Aorta (tissue), 5 donors: ENCODE measurements at regions not wholly inside any gene's neighbourhood (a gene's known extent, or its start where the extent isn't known, plus 50 kb on each side); places are given as distances from the start of the nearest gene placed in this dataset.

Experiments
- ATAC-seq: fragments of 200-7000 bp; cut with Tn5 transposase; one replicate; pipeline ENCODE4 v1.9.1; 2022; ENCODE audit warnings: moderate library complexity; ENCODE audit not compliant: low FRiP score
- DNase-seq, 2 donors: peaks; one replicate each; pipeline ENCODE4 v3.0.0-alpha.2; 2020
- H3K27ac ChIP-seq, 2 donors: one replicate each; pipeline ENCODE4 v1.5.1; 2013; ENCODE audit warnings: low read length in 2 of 2, mild to moderate bottlenecking in 2 of 2, moderate library complexity in 2 of 2, control low read depth in 1 of 2, inconsistent platforms in 1 of 2, low read depth in 1 of 2
- H3K27me3 ChIP-seq, 2 donors: one replicate each; pipeline ENCODE4 v1.6.1; 2013; ENCODE audit warnings: control low read depth in 1 of 2, low read length in 1 of 2, mild to moderate bottlenecking in 1 of 2, moderate library complexity in 1 of 2; ENCODE audit not compliant: insufficient read depth in 2 of 2, control insufficient read depth in 1 of 2
- H3K36me3 ChIP-seq, 2 donors: one replicate each; pipeline ENCODE4 v1.6.1; 2013; ENCODE audit warnings: control low read depth in 1 of 2, low read length in 1 of 2, mild to moderate bottlenecking in 1 of 2; ENCODE audit not compliant: insufficient read depth in 2 of 2, control insufficient read depth in 1 of 2
- H3K4me1 ChIP-seq, 2 donors: one replicate each; pipeline ENCODE4 v1.6.1; 2013; ENCODE audit warnings: low read length in 2 of 2, control low read depth in 1 of 2, mild to moderate bottlenecking in 1 of 2, moderate library complexity in 1 of 2; ENCODE audit not compliant: insufficient read depth in 2 of 2, control insufficient read depth in 1 of 2
- H3K4me3 ChIP-seq, 2 donors: one replicate each; pipeline ENCODE4 v1.5.1; 2013; ENCODE audit warnings: low read length in 2 of 2, control low read depth in 1 of 2, mild to moderate bottlenecking in 1 of 2
- H3K9me3 ChIP-seq: one replicate; pipeline ENCODE4 v1.6.1; 2013; ENCODE audit warnings: mild to moderate bottlenecking, low read length; ENCODE audit not compliant: control insufficient read depth
- WGBS, 2 donors: extraction: QIAGEN DNeasy Blood & Tissue Kit; methylation state at CpG; one replicate each; pipeline ENCODE4 v1.1.7; 2013; 5-methylcytosine and 5-hydroxymethylcytosine counted together
- intact Hi-C, 2 donors: fragments of 100-400 bp; cut with DNase I; formaldehyde crosslinking; loops; one replicate each; pipeline versions ENCODE4 v1.14.2 to v1.15.0; 2022
- donor health status: healthy with polysubstance abuse.
- donor health status: Bipolar disorder and iron deficiency.
- donor health status: DM: no; HTN: no; CAD: no.
- donor health status: DM: no; HTN: no; CAD: no.
- donor health status: DM: yes; HTN: yes; CAD: no.

- Histone ChIP-seq H3K36me3 (no peaks in the 10 kb centered on the region), H3K27me3 (no peaks in the 10 kb centered on the region), H3K27ac (no peak overlapping the region), H3K4me1 (no peaks in the 10 kb centered on the region), H3K9me3 (no peaks in the 10 kb centered on the region), H3K4me3 (no peak overlapping the region)
- intact Hi-C loops, result no loop called here
- DNase-seq (no peak), ATAC-seq (no peak)
- WGBS, 2 donors, result 96 to 97% methylated on average over 3 of the region's 3 CpGs
Measured at GRCh38 chr1:81071969-81072753, 728.6 kb upstream of the ADGRL2 start.

GRCh38 chr1:81071072-81071858 is 729.5 kb upstream of the ADGRL2 start:
- Histone ChIP-seq H3K9me3 (no peaks in the 10 kb centered on the region), H3K4me3 (no peak overlapping the region), H3K27ac (no peak overlapping the region), H3K4me1 (no peaks in the 10 kb centered on the region), H3K36me3 (no peaks in the 10 kb centered on the region), H3K27me3 (no peaks in the 10 kb centered on the region)
- 79 to 86% methylated on average over 1 of the region's 1 CpG for WGBS, 2 donors
- DNase-seq (no peak), ATAC-seq (no peak)
- intact Hi-C loops, result no loop called here

GRCh38 chr1:81069856-81070255 is 730.9 kb upstream of the ADGRL2 start:
- no peak for ATAC-seq
- no peaks in the 10 kb centered on the region for H3K27me3 ChIP-seq
- intact Hi-C loops, result no loop called here
- DNase-seq, result no peak
- no peaks in the 10 kb centered on the region for H3K9me3 ChIP-seq
- 76 to 79% methylated on average over 3 of the region's 3 CpGs for WGBS, 2 donors
- H3K36me3 ChIP-seq, result no peaks in the 10 kb centered on the region
- H3K27ac ChIP-seq, result no peak overlapping the region
- no peaks in the 10 kb centered on the region for H3K4me1 ChIP-seq
- H3K4me3 ChIP-seq, result no peak overlapping the region

GRCh38 chr1:81068726-81069125 is 732.0 kb upstream of the ADGRL2 start:
- H3K9me3 ChIP-seq, result no peaks in the 10 kb centered on the region
- DNase-seq (no peak), ATAC-seq (no peak)
- intact Hi-C loops, result no loop called here
- H3K4me1 ChIP-seq, result no peaks in the 10 kb centered on the region
- WGBS, 2 donors, result 55 to 73% methylated on average over 4 of the region's 4 CpGs
- no peak overlapping the region for H3K27ac ChIP-seq
- no peaks in the 10 kb centered on the region for H3K27me3 ChIP-seq
- no peaks in the 10 kb centered on the region for H3K36me3 ChIP-seq
- no peak overlapping the region for H3K4me3 ChIP-seq

- Histone ChIP-seq H3K27ac (no peak overlapping the region), H3K9me3 (no peaks in the 10 kb centered on the region), H3K4me3 (no peak overlapping the region), H3K27me3 (no peaks in the 10 kb centered on the region), H3K4me1 (no peaks in the 10 kb centered on the region), H3K36me3 (no peaks in the 10 kb centered on the region)
- ATAC-seq, result no peak
- DNase-seq, result no peak
- intact Hi-C loops, result no loop called here
- 60 to 63% methylated on average over 7 of the region's 7 CpGs for WGBS, 2 donors
Measured at GRCh38 chr1:81053826-81054225, 746.9 kb upstream of the ADGRL2 start.

- no peaks in the 10 kb centered on the region for H3K4me1 ChIP-seq
- no peak for ATAC-seq
- no peaks in the 10 kb centered on the region for H3K36me3 ChIP-seq
- DNase-seq, result no peak
- no peak overlapping the region for H3K4me3 ChIP-seq
- no peaks in the 10 kb centered on the region for H3K9me3 ChIP-seq
- 97 to 98% methylated on average over 2 of the region's 2 CpGs for WGBS, 2 donors
- H3K27me3 ChIP-seq, result no peaks in the 10 kb centered on the region
- H3K27ac ChIP-seq, result no peak overlapping the region
- intact Hi-C loops, result no loop called here
Measured at GRCh38 chr1:81052162-81052561, 748.6 kb upstream of the ADGRL2 start.

GRCh38 chr1:81050390-81050789 is 750.3 kb upstream of the ADGRL2 start:
- ATAC-seq (no peak), DNase-seq (no peak)
- 71 to 87% methylated on average over 1 of the region's 1 CpG for WGBS, 2 donors
- intact Hi-C loops, result no loop called here
- H3K9me3 ChIP-seq, result no peaks in the 10 kb centered on the region
- no peaks in the 10 kb centered on the region for H3K36me3 ChIP-seq
- H3K27ac ChIP-seq, result no peak overlapping the region
- no peak overlapping the region for H3K4me3 ChIP-seq
- H3K27me3 ChIP-seq, result no peaks in the 10 kb centered on the region
- no peaks in the 10 kb centered on the region for H3K4me1 ChIP-seq

GRCh38 chr1:81044708-81045107 is 756.0 kb upstream of the ADGRL2 start:
- H3K36me3 ChIP-seq, result no peaks in the 10 kb centered on the region
- no peak overlapping the region for H3K27ac ChIP-seq
- peaks cover 0 to 2% of the 10 kb centered on the region in 2 donors for H3K4me1 ChIP-seq
- DNase-seq, result no peak
- no peak for ATAC-seq
- H3K27me3 ChIP-seq, result no peaks in the 10 kb centered on the region
- WGBS, 2 donors, result 14 to 17% methylated on average over 2 of the region's 2 CpGs
- no peak overlapping the region for H3K4me3 ChIP-seq
- intact Hi-C loops, result no loop called here
- no peaks in the 10 kb centered on the region for H3K9me3 ChIP-seq

GRCh38 chr1:81042225-81042624 is 758.5 kb upstream of the ADGRL2 start:
- no peak for DNase-seq
- Histone ChIP-seq H3K4me1 (peaks cover 0 to 2% of the 10 kb centered on the region in 2 donors), H3K36me3 (no peaks in the 10 kb centered on the region), H3K9me3 (no peaks in the 10 kb centered on the region), H3K4me3 (no peak overlapping the region), H3K27me3 (no peaks in the 10 kb centered on the region), H3K27ac (no peak overlapping the region)
- intact Hi-C loops, result no loop called here
- 87 to 90% methylated on average over 1 of the region's 1 CpG for WGBS, 2 donors
- ATAC-seq, result no peak
